H7 (cell line): ENCODE measurements at regions not wholly inside any gene's neighbourhood (a gene's known extent, or its start where the extent isn't known, plus 50 kb on each side); places are given as distances from the start of the nearest gene placed in this dataset.

ENCODE experiments used
- DNase-seq: peaks from one replicate; pipeline ENCODE4 v3.0.0; 2012
- H3K27me3 ChIP-seq: 2 replicates; pipeline ENCODE4 v1.6.0; 2011; ENCODE audit warnings: mild to moderate bottlenecking, low read length; ENCODE audit not compliant: control insufficient read depth, insufficient read depth
- H3K36me3 ChIP-seq: replicated peaks from 2 replicates; pipeline ENCODE4 v1.5.1; 2011; ENCODE audit warnings: low read length; ENCODE audit not compliant: control insufficient read depth, insufficient read depth
- H3K4me3 ChIP-seq: 2 replicates; pipeline ENCODE4 v1.5.1; 2011; ENCODE audit warnings: low read depth, mild to moderate bottlenecking, control low read depth, low read length, moderate library complexity; ENCODE audit not compliant: insufficient read depth

GRCh38 chr6:102390541-102390940 is 997.0 kb downstream of the GRIK2 start:
- no peak overlapping the region for H3K4me3 ChIP-seq
- no peaks in the 10 kb centered on the region for H3K27me3 ChIP-seq
- DNase-seq, result no peak
- no peaks in the 10 kb centered on the region for H3K36me3 ChIP-seq

GRCh38 chr6:102389994-102390393 is 996.5 kb downstream of the GRIK2 start:
- H3K36me3 ChIP-seq, result no peaks in the 10 kb centered on the region
- no peak for DNase-seq
- no peaks in the 10 kb centered on the region for H3K27me3 ChIP-seq
- no peak overlapping the region for H3K4me3 ChIP-seq

GRCh38 chr6:102387326-102388033 is 994.0 kb downstream of the GRIK2 start:
- Histone ChIP-seq H3K27me3 (no peaks in the 10 kb centered on the region), H3K36me3 (no peaks in the 10 kb centered on the region), H3K4me3 (no peak overlapping the region)
- no peak for DNase-seq

GRCh38 chr6:102381203-102381602 is 987.7 kb downstream of the GRIK2 start:
- no peak for DNase-seq
- no peaks in the 10 kb centered on the region for H3K36me3 ChIP-seq
- no peak overlapping the region for H3K4me3 ChIP-seq
- no peaks in the 10 kb centered on the region for H3K27me3 ChIP-seq

GRCh38 chr6:102356170-102356569 is 962.7 kb downstream of the GRIK2 start:
- no peak for DNase-seq
- no peaks in the 10 kb centered on the region for H3K27me3 ChIP-seq
- H3K36me3 ChIP-seq, result no peaks in the 10 kb centered on the region
- H3K4me3 ChIP-seq, result no peak overlapping the region

- H3K27me3 ChIP-seq, result no peaks in the 10 kb centered on the region
- no peaks in the 10 kb centered on the region for H3K36me3 ChIP-seq
- DNase-seq, result no peak
- H3K4me3 ChIP-seq, result no peak overlapping the region
Observed at GRCh38 chr6:102355578-102355977, 962.1 kb downstream of the GRIK2 start.

GRCh38 chr6:102352552-102352951 is 959.0 kb downstream of the GRIK2 start:
- DNase-seq, result no peak
- Histone ChIP-seq H3K36me3 (no peaks in the 10 kb centered on the region), H3K4me3 (no peak overlapping the region), H3K27me3 (no peaks in the 10 kb centered on the region)

- Histone ChIP-seq H3K27me3 (no peaks in the 10 kb centered on the region), H3K36me3 (no peaks in the 10 kb centered on the region), H3K4me3 (no peak overlapping the region)
- no peak for DNase-seq
Observed at GRCh38 chr6:102344769-102345168, 951.3 kb downstream of the GRIK2 start.

GRCh38 chr6:102340311-102340710 is 946.8 kb downstream of the GRIK2 start:
- no peaks in the 10 kb centered on the region for H3K27me3 ChIP-seq
- H3K4me3 ChIP-seq, result no peak overlapping the region
- H3K36me3 ChIP-seq, result no peaks in the 10 kb centered on the region
- DNase-seq, result no peak

- DNase-seq, result no peak
- Histone ChIP-seq H3K36me3 (no peaks in the 10 kb centered on the region), H3K4me3 (no peak overlapping the region), H3K27me3 (no peaks in the 10 kb centered on the region; the same call in 1 of the 2 replicates)
Observed at GRCh38 chr6:102333736-102334135, 940.2 kb downstream of the GRIK2 start.

- DNase-seq, result peak; percentile 0
- Histone ChIP-seq H3K36me3 (no peaks in the 10 kb centered on the region), H3K4me3 (no peak overlapping the region), H3K27me3 (no peaks in the 10 kb centered on the region; the same call in 1 of the 2 replicates)
Observed at GRCh38 chr6:102327697-102328225, 934.3 kb downstream of the GRIK2 start.

- H3K27me3 ChIP-seq, result no peaks in the 10 kb centered on the region
- H3K36me3 ChIP-seq, result no peaks in the 10 kb centered on the region
- H3K4me3 ChIP-seq, result no peak overlapping the region
- DNase-seq, result no peak
Observed at GRCh38 chr6:102313699-102314098, 920.2 kb downstream of the GRIK2 start.

GRCh38 chr6:102309700-102310099 is 916.2 kb downstream of the GRIK2 start:
- DNase-seq, result no peak
- no peak overlapping the region for H3K4me3 ChIP-seq
- H3K36me3 ChIP-seq, result no peaks in the 10 kb centered on the region
- no peaks in the 10 kb centered on the region for H3K27me3 ChIP-seq

- Histone ChIP-seq H3K4me3 (no peak overlapping the region), H3K27me3 (no peaks in the 10 kb centered on the region), H3K36me3 (no peaks in the 10 kb centered on the region)
- no peak for DNase-seq
Observed at GRCh38 chr6:102300350-102300749, 906.8 kb downstream of the GRIK2 start.

GRCh38 chr6:102298051-102298450 is 904.5 kb downstream of the GRIK2 start:
- DNase-seq, result no peak
- Histone ChIP-seq H3K36me3 (no peaks in the 10 kb centered on the region), H3K27me3 (no peaks in the 10 kb centered on the region), H3K4me3 (no peak overlapping the region)
